SK-MEL-5 (cell line): ENCODE measurements at regions not wholly inside any gene's neighbourhood (a gene's known extent, or its start where the extent isn't known, plus 50 kb on each side); places are given as distances from the start of the nearest gene placed in this dataset.
"Not testable (repeated sequence)": the region's sequence is repeated elsewhere in the genome, so short reads cannot be mapped to it uniquely, and the experiment has no call there.

Experiments used
- DNase-seq: peaks from one replicate; pipeline ENCODE4 v3.0.0-alpha.2; 2016; ENCODE audit warnings: low read depth, low spot score
- in situ Hi-C: cut with HindIII; loops from 2 replicates; pipeline ENCODE4 v1.10.0; 2016; ENCODE audit warnings: low sequenced_read_pairs, high pct_unique_total_duplicates, low pct_unique_long_range_greater_than_20kb

GRCh38 chr3:110349295-110349694 is 722.3 kb upstream of the NECTIN3 start:
- no peak for DNase-seq
- in situ Hi-C loops = no loop called here

GRCh38 chr3:110352841-110353604 is 718.6 kb upstream of the NECTIN3 start:
- no peak for DNase-seq

GRCh38 chr3:110362751-110363150 is 708.9 kb upstream of the NECTIN3 start:
- in situ Hi-C loops = no loop called here
- DNase-seq = no peak

More at GRCh38 chr3:110352841-110353604, 718.6 kb upstream of the NECTIN3 start:
- in situ Hi-C loops = no loop called here

GRCh38 chr3:110367289-110367688 is 704.3 kb upstream of the NECTIN3 start:
- in situ Hi-C loops, DNase-seq: not testable (repeated sequence)

GRCh38 chr3:110375751-110376518 is 695.7 kb upstream of the NECTIN3 start:
- in situ Hi-C loops = no loop called here

GRCh38 chr3:110378481-110378880 is 693.1 kb upstream of the NECTIN3 start:
- in situ Hi-C loops = no loop called here
- DNase-seq = no peak

More at GRCh38 chr3:110375751-110376518, 695.7 kb upstream of the NECTIN3 start:
- DNase-seq = no peak

- in situ Hi-C loops = no loop called here
- no peak for DNase-seq
Measured at GRCh38 chr3:110381992-110382391, 689.6 kb upstream of the NECTIN3 start.

- in situ Hi-C loops = no loop called here
- DNase-seq = no peak
Measured at GRCh38 chr3:110383356-110383755, 688.3 kb upstream of the NECTIN3 start.

- no peak for DNase-seq
- in situ Hi-C loops = no loop called here
Measured at GRCh38 chr3:110384601-110385000, 687.0 kb upstream of the NECTIN3 start.

GRCh38 chr3:110389005-110389404 is 682.6 kb upstream of the NECTIN3 start:
- in situ Hi-C loops = no loop called here
- DNase-seq = no peak

- DNase-seq = no peak
- in situ Hi-C loops = no loop called here
Measured at GRCh38 chr3:110390372-110390771, 681.2 kb upstream of the NECTIN3 start.

- in situ Hi-C loops = no loop called here
- DNase-seq = no peak
Measured at GRCh38 chr3:110391042-110391441, 680.6 kb upstream of the NECTIN3 start.

GRCh38 chr3:110391640-110392395 is 679.8 kb upstream of the NECTIN3 start:
- in situ Hi-C loops = no loop called here
- DNase-seq = no peak

- in situ Hi-C loops = no loop called here
- no peak for DNase-seq
Measured at GRCh38 chr3:110393941-110394340, 677.7 kb upstream of the NECTIN3 start.

GRCh38 chr3:110397115-110397514 is 674.5 kb upstream of the NECTIN3 start:
- in situ Hi-C loops = no loop called here
- no peak for DNase-seq

- DNase-seq = no peak
- in situ Hi-C loops = no loop called here
Measured at GRCh38 chr3:110400315-110400714, 671.3 kb upstream of the NECTIN3 start.

- in situ Hi-C loops = no loop called here
- DNase-seq = no peak
Measured at GRCh38 chr3:110405830-110406585, 665.6 kb upstream of the NECTIN3 start.

- DNase-seq = no peak
- in situ Hi-C loops = no loop called here
Measured at GRCh38 chr3:110413266-110413665, 658.4 kb upstream of the NECTIN3 start.
